GM12891 (cell line): ENCODE measurements at regions not wholly inside any gene's neighbourhood (a gene's known extent, or its start where the extent isn't known, plus 50 kb on each side); places are given as distances from the start of the nearest gene placed in this dataset.

ENCODE experiments used
- POLR2A ChIP-seq: IDR thresholded peaks from 2 replicates; pipeline ENCODE4 v1.6.1; 2011; ENCODE audit warnings: low read depth, low read length, control low read depth
- POLR2AphosphoS5 ChIP-seq: IDR thresholded peaks from 2 replicates; pipeline ENCODE4 v1.6.1; 2011; ENCODE audit warnings: low read depth, low read length, control low read depth
- POU2F2 ChIP-seq: IDR thresholded peaks from 2 replicates; pipeline ENCODE4 v1.6.1; 2011; ENCODE audit warnings: low read depth, mild to moderate bottlenecking, control low read depth, low read length, moderate library complexity
- SPI1 ChIP-seq: IDR thresholded peaks from 2 replicates; pipeline ENCODE4 v1.6.1; 2011; ENCODE audit warnings: low read depth, low read length, control low read depth

DNA sequence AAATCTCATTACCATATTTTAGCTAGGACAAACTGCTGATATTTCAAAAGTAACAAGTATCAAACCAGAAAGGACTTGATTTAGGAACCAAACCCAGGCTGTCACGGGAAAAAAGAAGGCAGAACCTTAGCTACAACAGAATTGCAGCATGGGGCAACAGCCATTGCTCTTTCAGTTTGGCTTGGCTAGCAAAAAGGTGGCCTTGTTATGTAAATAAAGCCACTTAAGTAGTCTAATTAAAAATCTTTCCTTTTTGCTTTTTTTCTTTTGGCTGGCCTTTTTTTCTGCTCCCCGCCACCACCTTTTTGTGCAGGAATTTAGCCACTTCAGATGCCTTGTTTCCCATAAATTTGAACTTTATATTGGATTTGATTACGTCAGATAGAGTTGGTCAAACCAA, 235.9 kb downstream of the CPXCR1 start:
- TF ChIP-seq POLR2A (no peak), POLR2AphosphoS5 (no peak), SPI1 (no peak), POU2F2 (no peak)
